Mucosa of gallbladder (tissue), 1 donor: ENCODE measurements at regions not wholly inside any gene's neighbourhood (a gene's known extent, or its start where the extent isn't known, plus 50 kb on each side); places are given as distances from the start of the nearest gene placed in this dataset.
A peak's percentile ranks its signal among the peaks of the same experiment; 100 is the strongest.

Experiments used
- DNase-seq: peaks from one replicate; pipeline ENCODE4 v3.0.0-alpha.2; 2020; ENCODE audit warnings: low spot score
- donor health status: DM: no; HTN: no; CAD: no.

- no peak for DNase-seq
Measured at GRCh38 chr20:10724449-10725173, 50.8 kb upstream of the JAG1 start.

- DNase-seq = no peak
Measured at GRCh38 chr20:10728873-10729670, 55.3 kb upstream of the JAG1 start.

GRCh38 chr20:10729785-10730184, 56.0 kb upstream of the JAG1 start:
- no peak for DNase-seq

GRCh38 chr20:10730629-10731183, 56.9 kb upstream of the JAG1 start:
- no peak for DNase-seq

GRCh38 chr20:10731190-10731965, 57.6 kb upstream of the JAG1 start:
- DNase-seq = no peak

- DNase-seq = no peak
Measured at GRCh38 chr20:10733122-10733521, 59.3 kb upstream of the JAG1 start.

- peak; percentile 14 for DNase-seq
Measured at GRCh38 chr20:10735195-10735949, 61.6 kb upstream of the JAG1 start.

GRCh38 chr20:10739134-10739533, 65.3 kb upstream of the JAG1 start:
- DNase-seq = no peak

GRCh38 chr20:10739566-10739965, 65.8 kb upstream of the JAG1 start:
- no peak for DNase-seq

GRCh38 chr20:10741060-10741459, 67.3 kb upstream of the JAG1 start:
- DNase-seq = no peak

GRCh38 chr20:10745790-10746189, 72.0 kb upstream of the JAG1 start:
- no peak for DNase-seq

GRCh38 chr20:10747019-10747418, 73.2 kb upstream of the JAG1 start:
- DNase-seq = no peak

- DNase-seq = no peak
Measured at GRCh38 chr20:10749084-10749483, 75.3 kb upstream of the JAG1 start.

- DNase-seq = no peak
Measured at GRCh38 chr20:10752206-10752605, 78.4 kb upstream of the JAG1 start.

GRCh38 chr20:10754824-10755223, 81.0 kb upstream of the JAG1 start:
- no peak for DNase-seq

GRCh38 chr20:10758446-10758845, 84.6 kb upstream of the JAG1 start:
- no peak for DNase-seq

GRCh38 chr20:10761232-10761631, 87.4 kb upstream of the JAG1 start:
- no peak for DNase-seq

- no peak for DNase-seq
Measured at GRCh38 chr20:10761786-10762185, 88.0 kb upstream of the JAG1 start.

- no peak for DNase-seq
Measured at GRCh38 chr20:10762216-10762615, 88.4 kb upstream of the JAG1 start.

- no peak for DNase-seq
Measured at GRCh38 chr20:10763112-10763511, 89.3 kb upstream of the JAG1 start.

GRCh38 chr20:10769700-10770099, 95.9 kb upstream of the JAG1 start:
- DNase-seq = no peak

GRCh38 chr20:10770753-10771152, 97.0 kb upstream of the JAG1 start:
- no peak for DNase-seq
